Choroid plexus epithelial cell (primary cell): ENCODE measurements at regions not wholly inside any gene's neighbourhood (a gene's known extent, or its start where the extent isn't known, plus 50 kb on each side); places are given as distances from the start of the nearest gene placed in this dataset.

Source experiments
- DNase-seq: peaks from one replicate; pipeline ENCODE4 v3.0.0-alpha.2; 2010; ENCODE audit warnings: low read depth
- H3K4me3 ChIP-seq: 2 replicates; pipeline ENCODE4 v1.5.1; 2011; ENCODE audit warnings: low read depth, mild to moderate bottlenecking, control low read depth, low read length, moderate library complexity
- CTCF ChIP-seq: conservative IDR thresholded peaks from 2 replicates; pipeline ENCODE4 v1.5.1; 2011; ENCODE audit warnings: low read depth, mild to moderate bottlenecking, control low read depth, inconsistent platforms, low read length, moderate library complexity

GRCh38 chr12:124392667-124393413, 97.9 kb downstream of the RFLNA start:
- peak; percentile 63 for DNase-seq
- no peak for TF ChIP-seq CTCF

GRCh38 chr12:124392271-124392666, 97.4 kb downstream of the RFLNA start:
- H3K4me3 ChIP-seq, result no peak overlapping the region
- peak; percentile 81 for DNase-seq
- TF ChIP-seq CTCF, result peak; percentile 38

More at GRCh38 chr12:124392667-124393413, 97.9 kb downstream of the RFLNA start:
- no peak overlapping the region for H3K4me3 ChIP-seq

GRCh38 chr12:124391340-124392261, 96.7 kb downstream of the RFLNA start:
- no peak for TF ChIP-seq CTCF
- DNase-seq, result peak; percentile 64
- no peak overlapping the region for H3K4me3 ChIP-seq

GRCh38 chr12:124390442-124391097, 95.7 kb downstream of the RFLNA start:
- TF ChIP-seq CTCF, result no peak
- H3K4me3 ChIP-seq, result no peak overlapping the region
- DNase-seq, result peak; percentile 86

GRCh38 chr12:124389725-124390441, 95.0 kb downstream of the RFLNA start:
- DNase-seq, result no peak
- H3K4me3 ChIP-seq, result no peak overlapping the region
- no peak for TF ChIP-seq CTCF

GRCh38 chr12:124389138-124389724, 94.3 kb downstream of the RFLNA start:
- TF ChIP-seq CTCF, result peak; percentile 1
- peak overlapping the region; percentile 74 for H3K4me3 ChIP-seq
- DNase-seq, result peak; percentile 85
